ENCODE measurements at regions not wholly inside any gene's neighbourhood (a gene's known extent, or its start where the extent isn't known, plus 50 kb on each side); places are given as distances from the start of the nearest gene placed in this dataset.

DNA sequence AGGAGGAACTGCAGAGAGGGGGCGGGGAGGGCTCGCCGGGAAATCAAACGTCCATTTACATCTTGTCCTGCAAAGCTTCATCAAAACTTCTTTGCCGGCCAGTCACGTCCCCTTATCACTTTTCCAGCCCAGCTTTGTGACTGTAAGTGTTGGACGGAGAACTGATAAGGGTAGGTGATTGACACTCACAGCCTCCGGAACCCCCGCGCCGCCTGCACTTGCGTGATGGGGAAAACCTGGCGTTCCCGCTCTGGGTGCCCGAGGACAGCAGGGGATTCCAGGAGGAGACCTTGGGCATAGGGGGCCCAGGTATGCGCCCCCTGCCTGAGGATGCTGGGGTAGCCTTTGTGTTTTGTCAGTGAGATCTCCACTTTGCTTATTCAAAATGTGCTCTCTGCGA lies 72.8 kb upstream of the ANKRD34C start:
- TF ChIP-seq, protein P1, sequence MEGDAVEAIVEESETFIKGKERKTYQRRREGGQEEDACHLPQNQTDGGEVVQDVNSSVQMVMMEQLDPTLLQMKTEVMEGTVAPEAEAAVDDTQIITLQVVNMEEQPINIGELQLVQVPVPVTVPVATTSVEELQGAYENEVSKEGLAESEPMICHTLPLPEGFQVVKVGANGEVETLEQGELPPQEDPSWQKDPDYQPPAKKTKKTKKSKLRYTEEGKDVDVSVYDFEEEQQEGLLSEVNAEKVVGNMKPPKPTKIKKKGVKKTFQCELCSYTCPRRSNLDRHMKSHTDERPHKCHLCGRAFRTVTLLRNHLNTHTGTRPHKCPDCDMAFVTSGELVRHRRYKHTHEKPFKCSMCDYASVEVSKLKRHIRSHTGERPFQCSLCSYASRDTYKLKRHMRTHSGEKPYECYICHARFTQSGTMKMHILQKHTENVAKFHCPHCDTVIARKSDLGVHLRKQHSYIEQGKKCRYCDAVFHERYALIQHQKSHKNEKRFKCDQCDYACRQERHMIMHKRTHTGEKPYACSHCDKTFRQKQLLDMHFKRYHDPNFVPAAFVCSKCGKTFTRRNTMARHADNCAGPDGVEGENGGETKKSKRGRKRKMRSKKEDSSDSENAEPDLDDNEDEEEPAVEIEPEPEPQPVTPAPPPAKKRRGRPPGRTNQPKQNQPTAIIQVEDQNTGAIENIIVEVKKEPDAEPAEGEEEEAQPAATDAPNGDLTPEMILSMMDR (IDR thresholded peaks at IDR 0.05; ENCODE audit: poor library complexity) = peak; percentile 33
- peak; percentile 38 for TF ChIP-seq EZH2 (IDR thresholded peaks at IDR 0.05; ENCODE audit: borderline replicate concordance)

Data from hepatocyte (in vitro differentiated cells).